ENCODE measurements at regions not wholly inside any gene's neighbourhood (a gene's known extent, or its start where the extent isn't known, plus 50 kb on each side); places are given as distances from the start of the nearest gene placed in this dataset.

- TF ChIP-seq DNMT1 (IDR thresholded peaks at IDR 0.05) (no peak), MXD1 (CRISPR knock-in tag; IDR thresholded peaks at IDR 0.05; ENCODE audit: borderline replicate concordance, poor library complexity, severe bottlenecking) (no peak), HNRNPH1 (optimal IDR thresholded peaks at IDR 0.05; ENCODE audit: low read depth, low read length) (no peak), CCAR2 (IDR thresholded peaks at IDR 0.05; ENCODE audit: low read depth, low read length) (no peak), ZNF316 (IDR thresholded peaks at IDR 0.05) (no peak), ZNF224 (CRISPR knock-in tag; IDR thresholded peaks at IDR 0.05) (no peak), ZNF655 (CRISPR knock-in tag; IDR thresholded peaks at IDR 0.05) (no peak)
These were observed 246.7 kb downstream of the ALDH8A1 start (continued) for GRCh38 chr6:134703206-134703605.

GRCh38 chr6:134702279-134702678 lies 247.6 kb downstream of the ALDH8A1 start:
- Histone ChIP-seq H3K9me3 (replicated peaks; ENCODE audit: control insufficient read depth, insufficient read depth, low read depth, low read length) (no peaks in the 10 kb centered on the region), H3K27me3 (ENCODE audit: control insufficient read depth in 2 of 2, insufficient read depth in 2 of 2, low read length in 2 of 2) (peaks cover 0 to 9% of the 10 kb centered on the region in 2 experiments; a peak in 2 of 5 replicates), H3K79me2 (ENCODE audit: control insufficient read depth, insufficient read depth, low read length) (no peaks in the 10 kb centered on the region), H3K9ac (ENCODE audit: insufficient read depth in 1 of 2, low read depth in 2 of 2, low read length in 2 of 2) (no peak overlapping the region), H3K4me2 (ENCODE audit: insufficient read depth, low read length) (no peak overlapping the region), H3K36me3 (ENCODE audit: control insufficient read depth, insufficient read depth, low read length) (no peaks in the 10 kb centered on the region), H3K27ac (ENCODE audit: extremely low read depth, low read depth, low read length) (no peak overlapping the region), H3K9me1 (ENCODE audit: control insufficient read depth, insufficient read depth, low read length) (no peaks in the 10 kb centered on the region), H2AFZ (ENCODE audit: low read depth, low read length) (no peak overlapping the region), H4K20me1 (replicated peaks; ENCODE audit: control insufficient read depth, insufficient read depth, low read length) (no peaks in the 10 kb centered on the region), H3K4me3 (no peak overlapping the region), H3K4me1 (replicated peaks in 1 of 2; ENCODE audit: control insufficient read depth in 2 of 2, insufficient read depth in 2 of 2, low read length in 2 of 2) (no peaks in the 10 kb centered on the region)
- no peak for FAIRE-seq
- ATAC-seq = no peak
- no peak for DNase-seq (ENCODE audit: extremely low read depth in 1 of 4, low spot score in 3 of 4)
- POLR2A ChIA-PET = no interaction called here
- in situ Hi-C loops (cut with MboI) = no loop called here
- CTCF ChIA-PET (ENCODE audit: low intra/inter-chr PET ratio) = no interaction called here
- WGBS (ENCODE audit: insufficient coverage, low coverage, missing lambda C conversion rate) = 0% methylated on average over 3 of the region's 3 CpGs
- intact Hi-C loops (cut with micrococcal nuclease) = no loop called here
- BruUV-seq (replicated peaks) = no TSS peak
- no peak for TF ChIP-seq CTCFL (IDR thresholded peaks at IDR 0.05; ENCODE audit: borderline replicate concordance, insufficient read depth, low read depth, low read length, poor library complexity, severe bottlenecking)
